ENCODE measurements at regions not wholly inside any gene's neighbourhood (a gene's known extent, or its start where the extent isn't known, plus 50 kb on each side); places are given as distances from the start of the nearest gene placed in this dataset.

DNA sequence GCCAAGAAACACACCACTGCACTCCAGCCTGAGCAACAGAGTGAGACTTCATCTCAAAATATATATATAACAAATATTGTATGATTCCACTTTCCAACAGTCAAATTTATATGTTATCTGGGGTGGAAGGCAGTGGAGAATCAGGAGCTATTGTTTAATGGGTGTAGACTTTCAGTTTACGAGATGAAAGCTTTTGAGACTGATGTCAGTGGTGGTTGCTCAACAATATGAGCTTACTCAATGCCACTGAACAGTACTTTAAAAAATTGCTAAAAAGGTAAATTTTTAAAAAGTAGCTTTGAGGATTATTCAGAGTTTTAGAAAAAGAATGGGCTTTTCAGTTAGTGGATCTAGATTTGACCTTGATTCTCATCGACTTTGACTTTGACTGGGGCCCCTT, 105.9 kb upstream of the ST6GAL2 start:
- no TSS peak for BruUV-seq (replicated peaks)
- ChIA-PET POLR2A (no interaction called here), CTCF (interaction anchor here (0.9 kb wide), 1 partner anchor 129 kb away, joined by 3 read pairs; no protein-coding TSS in a partner anchor)
- TF ChIP-seq, protein P1, sequence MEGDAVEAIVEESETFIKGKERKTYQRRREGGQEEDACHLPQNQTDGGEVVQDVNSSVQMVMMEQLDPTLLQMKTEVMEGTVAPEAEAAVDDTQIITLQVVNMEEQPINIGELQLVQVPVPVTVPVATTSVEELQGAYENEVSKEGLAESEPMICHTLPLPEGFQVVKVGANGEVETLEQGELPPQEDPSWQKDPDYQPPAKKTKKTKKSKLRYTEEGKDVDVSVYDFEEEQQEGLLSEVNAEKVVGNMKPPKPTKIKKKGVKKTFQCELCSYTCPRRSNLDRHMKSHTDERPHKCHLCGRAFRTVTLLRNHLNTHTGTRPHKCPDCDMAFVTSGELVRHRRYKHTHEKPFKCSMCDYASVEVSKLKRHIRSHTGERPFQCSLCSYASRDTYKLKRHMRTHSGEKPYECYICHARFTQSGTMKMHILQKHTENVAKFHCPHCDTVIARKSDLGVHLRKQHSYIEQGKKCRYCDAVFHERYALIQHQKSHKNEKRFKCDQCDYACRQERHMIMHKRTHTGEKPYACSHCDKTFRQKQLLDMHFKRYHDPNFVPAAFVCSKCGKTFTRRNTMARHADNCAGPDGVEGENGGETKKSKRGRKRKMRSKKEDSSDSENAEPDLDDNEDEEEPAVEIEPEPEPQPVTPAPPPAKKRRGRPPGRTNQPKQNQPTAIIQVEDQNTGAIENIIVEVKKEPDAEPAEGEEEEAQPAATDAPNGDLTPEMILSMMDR (IDR thresholded peaks at IDR 0.05; ENCODE audit: unreplicated experiment), result no peak
- intact Hi-C loops (cut with micrococcal nuclease), result no loop called here
- Mint-ChIP-seq H3K4me1 (ENCODE audit: insufficient read depth, unreplicated experiment) (peaks cover 12% of the 10 kb centered on the region), H3K27me3 (ENCODE audit: insufficient read depth, unreplicated experiment) (peaks cover 2% of the 10 kb centered on the region), H3K4me3 (ENCODE audit: unreplicated experiment) (no peak overlapping the region), H3K9me3 (ENCODE audit: unreplicated experiment) (no peaks in the 10 kb centered on the region), H3K27ac (ENCODE audit: low read depth, unreplicated experiment) (no peak overlapping the region), H3K36me3 (ENCODE audit: insufficient read depth, unreplicated experiment) (no peaks in the 10 kb centered on the region)
- DNase-seq (ENCODE audit: unreplicated experiment), result no peak

DNA sequence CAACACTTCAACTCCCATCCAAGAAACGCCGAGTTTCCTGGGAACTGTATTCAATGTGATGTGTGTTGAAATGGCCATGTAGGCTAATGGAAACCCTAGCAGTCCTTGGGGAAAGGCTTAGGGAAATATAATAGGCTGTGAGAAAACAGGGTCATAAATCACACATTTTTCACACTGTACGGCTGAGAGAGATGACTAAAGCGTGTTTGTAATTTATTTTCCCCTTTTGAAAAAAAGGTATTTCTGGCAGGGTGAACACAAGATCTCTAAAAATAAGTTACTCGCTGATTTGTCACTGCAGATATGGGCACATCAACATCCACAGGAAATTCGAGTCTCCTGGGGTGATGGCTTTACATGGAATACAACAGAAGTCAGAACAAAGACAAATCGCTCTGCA, 109.6 kb upstream of the ST6GAL2 start:
- peaks cover 20% of the 10 kb centered on the region for H3K27me3 Mint-ChIP-seq (ENCODE audit: insufficient read depth, unreplicated experiment)
- no peak for DNase-seq (ENCODE audit: unreplicated experiment)
- no peak overlapping the region for H3K4me3 Mint-ChIP-seq (ENCODE audit: unreplicated experiment)
- intact Hi-C loops (cut with micrococcal nuclease), result no loop called here
- no peaks in the 10 kb centered on the region for H3K9me3 Mint-ChIP-seq (ENCODE audit: unreplicated experiment)
- TF ChIP-seq, protein P1 (IDR thresholded peaks at IDR 0.05; ENCODE audit: unreplicated experiment), result no peak
- no peaks in the 10 kb centered on the region for H3K36me3 Mint-ChIP-seq (ENCODE audit: insufficient read depth, unreplicated experiment)
- H3K27ac Mint-ChIP-seq (ENCODE audit: low read depth, unreplicated experiment), result no peak overlapping the region
- BruUV-seq (replicated peaks), result no TSS peak
- CTCF ChIA-PET, result no interaction called here
- POLR2A ChIA-PET, result no interaction called here
- peaks cover 6% of the 10 kb centered on the region for H3K4me1 Mint-ChIP-seq (ENCODE audit: insufficient read depth, unreplicated experiment)

DNA sequence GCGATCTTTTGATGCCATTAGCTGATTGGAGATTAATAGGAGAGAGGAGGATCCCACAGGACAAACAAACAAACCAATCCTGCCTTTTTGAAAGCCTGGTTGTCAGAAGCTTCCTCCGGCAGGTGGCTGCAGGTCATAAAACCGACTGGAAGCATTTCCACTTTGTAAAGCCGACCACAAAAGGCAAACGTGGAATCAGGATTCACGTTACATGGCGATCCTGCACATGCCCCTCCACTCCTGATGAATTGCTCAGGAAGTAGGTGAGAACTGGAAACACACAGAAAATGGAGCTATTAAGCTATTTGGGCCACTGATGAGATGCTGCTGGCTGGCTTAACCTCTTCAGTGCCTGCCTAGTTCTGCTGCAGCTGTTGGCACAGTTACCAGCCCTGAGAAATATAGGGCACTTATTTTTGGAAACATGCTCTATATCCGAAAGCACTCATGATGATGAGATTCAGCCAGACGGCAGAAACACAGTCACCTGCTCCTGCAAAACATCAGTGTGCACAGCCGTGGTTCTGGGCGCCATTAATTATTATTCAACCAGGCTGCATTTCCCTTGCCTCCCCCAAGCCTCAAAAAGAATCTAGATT, 110.3 kb upstream of the ST6GAL2 start:
- intact Hi-C loops (cut with micrococcal nuclease), result no loop called here
- Mint-ChIP-seq H3K4me1 (ENCODE audit: insufficient read depth, unreplicated experiment) (peaks cover 6% of the 10 kb centered on the region), H3K4me3 (ENCODE audit: unreplicated experiment) (no peak overlapping the region), H3K36me3 (ENCODE audit: insufficient read depth, unreplicated experiment) (no peaks in the 10 kb centered on the region), H3K9me3 (ENCODE audit: unreplicated experiment) (no peaks in the 10 kb centered on the region), H3K27me3 (ENCODE audit: insufficient read depth, unreplicated experiment) (peaks cover 20% of the 10 kb centered on the region), H3K27ac (ENCODE audit: low read depth, unreplicated experiment) (no peak overlapping the region)
- ChIA-PET POLR2A (no interaction called here), CTCF (interaction anchor here (0.7 to 1.6 kb wide), 2 partner anchors 25 to 411 kb away, joined by 3 to 4 read pairs; no protein-coding TSS in a partner anchor)
- TF ChIP-seq, protein P1 (IDR thresholded peaks at IDR 0.05; ENCODE audit: unreplicated experiment), result no peak
- BruUV-seq (replicated peaks), result no TSS peak
- DNase-seq (ENCODE audit: unreplicated experiment), result no peak

DNA sequence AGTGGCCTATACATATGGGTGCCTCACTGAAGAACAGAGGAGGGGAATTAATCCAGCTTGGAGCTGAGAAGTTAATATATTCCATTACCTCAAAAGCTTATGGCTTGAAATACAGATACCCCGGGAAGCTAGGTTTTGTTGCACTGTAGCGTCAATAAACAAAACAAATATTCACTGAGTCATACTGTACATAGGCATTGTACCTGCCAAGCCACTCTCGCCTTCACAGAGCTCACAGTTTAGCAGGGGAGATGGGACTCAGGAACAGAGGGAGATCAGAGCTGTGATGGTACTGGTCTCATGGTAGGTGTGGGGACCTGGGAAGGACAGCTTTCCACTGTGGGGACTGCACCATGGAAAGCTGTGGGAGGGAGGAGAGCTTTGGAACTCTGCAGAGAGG, 111.2 kb upstream of the ST6GAL2 start:
- intact Hi-C loops (cut with micrococcal nuclease), result no loop called here
- Mint-ChIP-seq H3K36me3 (ENCODE audit: insufficient read depth, unreplicated experiment) (no peaks in the 10 kb centered on the region), H3K4me1 (ENCODE audit: insufficient read depth, unreplicated experiment) (peaks cover 11% of the 10 kb centered on the region), H3K27me3 (ENCODE audit: insufficient read depth, unreplicated experiment) (peaks cover 20% of the 10 kb centered on the region), H3K9me3 (ENCODE audit: unreplicated experiment) (no peaks in the 10 kb centered on the region), H3K4me3 (ENCODE audit: unreplicated experiment) (no peak overlapping the region), H3K27ac (ENCODE audit: low read depth, unreplicated experiment) (no peak overlapping the region)
- ChIA-PET CTCF (interaction anchor here (0.5 to 1.6 kb wide), 2 partner anchors 18 to 26 kb away, joined by 3 to 4 read pairs; no protein-coding TSS in a partner anchor), POLR2A (interaction anchor here (0.6 kb wide), 1 partner anchor 130 kb away, joined by 3 read pairs; no protein-coding TSS in a partner anchor)
- no TSS peak for BruUV-seq (replicated peaks)
- no peak for DNase-seq (ENCODE audit: unreplicated experiment)
- TF ChIP-seq, protein P1 (IDR thresholded peaks at IDR 0.05; ENCODE audit: unreplicated experiment), result no peak

Measured in MCF 10A (cell line).